ENCODE measurements at regions not wholly inside any gene's neighbourhood (a gene's known extent, or its start where the extent isn't known, plus 50 kb on each side); places are given as distances from the start of the nearest gene placed in this dataset.

- intact Hi-C loops (cut with micrococcal nuclease) = no loop called here
- ChIA-PET CTCF (ENCODE audit: partially characterized antibody) (interaction anchor here (1.3 kb wide), 1 partner anchor 9 kb away, joined by 3 read pairs; no protein-coding TSS in a partner anchor), POLR2A (ENCODE audit: partially characterized antibody) (no interaction called here)
- Mint-ChIP-seq H3K4me3 (no peak overlapping the region), H3K27ac (no peak overlapping the region), H3K4me1 (peaks cover 0 to 4% (median 1%) of the 10 kb centered on the region in 4 donors), H3K27me3 (peaks cover 6 to 7% of the 10 kb centered on the region in 2 donors), H3K9me3 (no peaks in the 10 kb centered on the region), H3K36me3 (no peaks in the 10 kb centered on the region)
- Histone ChIP-seq H3K36me3 (ENCODE audit: insufficient read depth, low read length) (no peaks in the 10 kb centered on the region), H3K9me3 (ENCODE audit: control insufficient read depth in 1 of 2, low read length in 2 of 2) (no peaks in the 10 kb centered on the region), H3K27me3 (ENCODE audit: insufficient read depth, low read length) (no peaks in the 10 kb centered on the region), H3K27ac (ENCODE audit: low read depth, low read length) (no peak overlapping the region), H3K4me3 (ENCODE audit: low read length in 2 of 2) (no peak overlapping the region), H3K4me1 (ENCODE audit: insufficient read depth, low read length) (no peaks in the 10 kb centered on the region)
- DNase-seq = no peak
Measured at GRCh38 chr12:91422127-91422526, 239.5 kb upstream of the DCN start.

- Histone ChIP-seq H3K27ac (ENCODE audit: low read depth, low read length) (no peak overlapping the region), H3K27me3 (ENCODE audit: insufficient read depth, low read length) (no peaks in the 10 kb centered on the region), H3K9me3 (ENCODE audit: control insufficient read depth in 1 of 2, low read length in 2 of 2) (no peaks in the 10 kb centered on the region), H3K4me1 (ENCODE audit: insufficient read depth, low read length) (no peaks in the 10 kb centered on the region), H3K36me3 (ENCODE audit: insufficient read depth, low read length) (no peaks in the 10 kb centered on the region), H3K4me3 (ENCODE audit: low read length in 2 of 2) (no peak overlapping the region)
- Mint-ChIP-seq H3K27ac (no peak overlapping the region), H3K4me1 (peaks cover 0 to 4% (median 1%) of the 10 kb centered on the region in 4 donors), H3K4me3 (no peak overlapping the region), H3K36me3 (no peaks in the 10 kb centered on the region), H3K27me3 (peaks cover 6 to 9% of the 10 kb centered on the region in 2 donors), H3K9me3 (no peaks in the 10 kb centered on the region)
- CTCF ChIA-PET (ENCODE audit: partially characterized antibody) = no interaction called here
- POLR2A ChIA-PET (ENCODE audit: partially characterized antibody) = no interaction called here
- DNase-seq = no peak
- intact Hi-C loops (cut with micrococcal nuclease) = no loop called here
Measured at GRCh38 chr12:91419809-91420208, 237.2 kb upstream of the DCN start.

GRCh38 chr12:91418221-91419090 lies 235.8 kb upstream of the DCN start:
- Histone ChIP-seq H3K27me3 (ENCODE audit: insufficient read depth, low read length) (no peaks in the 10 kb centered on the region), H3K36me3 (ENCODE audit: insufficient read depth, low read length) (no peaks in the 10 kb centered on the region), H3K4me1 (ENCODE audit: insufficient read depth, low read length) (no peaks in the 10 kb centered on the region), H3K27ac (ENCODE audit: low read depth, low read length) (no peak overlapping the region), H3K4me3 (ENCODE audit: low read length in 2 of 2) (no peak overlapping the region), H3K9me3 (ENCODE audit: control insufficient read depth in 1 of 2, low read length in 2 of 2) (no peaks in the 10 kb centered on the region)
- peaks cover 0 to 4% (median 1%) of the 10 kb centered on the region in 4 donors for H3K4me1 Mint-ChIP-seq
- ChIA-PET CTCF (ENCODE audit: partially characterized antibody) (no interaction called here), POLR2A (ENCODE audit: partially characterized antibody) (no interaction called here)
- no peak overlapping the region for H3K27ac Mint-ChIP-seq
- peaks cover 8 to 9% of the 10 kb centered on the region in 2 donors for H3K27me3 Mint-ChIP-seq
- no peaks in the 10 kb centered on the region for H3K9me3 Mint-ChIP-seq
- DNase-seq = no peak
- no peaks in the 10 kb centered on the region for H3K36me3 Mint-ChIP-seq
- H3K4me3 Mint-ChIP-seq = no peak overlapping the region
- intact Hi-C loops (cut with micrococcal nuclease) = no loop called here

- no peaks in the 10 kb centered on the region for H3K9me3 ChIP-seq (ENCODE audit: control insufficient read depth in 1 of 2, low read length in 2 of 2)
- H3K4me3 ChIP-seq (ENCODE audit: low read length in 2 of 2) = no peak overlapping the region
- no peaks in the 10 kb centered on the region for H3K4me1 ChIP-seq (ENCODE audit: insufficient read depth, low read length)
- peaks cover 6 to 8% of the 10 kb centered on the region in 2 donors for H3K27me3 Mint-ChIP-seq
- H3K36me3 Mint-ChIP-seq = no peaks in the 10 kb centered on the region
- ChIA-PET CTCF (ENCODE audit: partially characterized antibody) (no interaction called here), POLR2A (ENCODE audit: partially characterized antibody) (no interaction called here)
- H3K27me3 ChIP-seq (ENCODE audit: insufficient read depth, low read length) = no peaks in the 10 kb centered on the region
- DNase-seq = no peak
- H3K36me3 ChIP-seq (ENCODE audit: insufficient read depth, low read length) = no peaks in the 10 kb centered on the region
- H3K27ac ChIP-seq (ENCODE audit: low read depth, low read length) = no peak overlapping the region
- H3K4me3 Mint-ChIP-seq = no peak overlapping the region
- peaks cover 0 to under 1% (median under 1%) of the 10 kb centered on the region in 4 donors for H3K4me1 Mint-ChIP-seq
- no peaks in the 10 kb centered on the region for H3K9me3 Mint-ChIP-seq
- intact Hi-C loops (cut with micrococcal nuclease) = no loop called here
- no peak overlapping the region for H3K27ac Mint-ChIP-seq
Measured at GRCh38 chr12:91417650-91418049, 235.0 kb upstream of the DCN start.

GRCh38 chr12:91414636-91415035 lies 232.0 kb upstream of the DCN start:
- ChIA-PET CTCF (ENCODE audit: partially characterized antibody) (no interaction called here), POLR2A (ENCODE audit: partially characterized antibody) (no interaction called here)
- Histone ChIP-seq H3K27me3 (ENCODE audit: insufficient read depth, low read length) (no peaks in the 10 kb centered on the region), H3K9me3 (ENCODE audit: control insufficient read depth in 1 of 2, low read length in 2 of 2) (no peaks in the 10 kb centered on the region), H3K4me3 (ENCODE audit: low read length in 2 of 2) (no peak overlapping the region), H3K27ac (ENCODE audit: low read depth, low read length) (no peak overlapping the region), H3K4me1 (ENCODE audit: insufficient read depth, low read length) (no peaks in the 10 kb centered on the region), H3K36me3 (ENCODE audit: insufficient read depth, low read length) (no peaks in the 10 kb centered on the region)
- H3K27ac Mint-ChIP-seq = no peak overlapping the region
- intact Hi-C loops (cut with micrococcal nuclease) = no loop called here
- no peaks in the 10 kb centered on the region for H3K9me3 Mint-ChIP-seq
- H3K4me1 Mint-ChIP-seq = no peaks in the 10 kb centered on the region
- H3K36me3 Mint-ChIP-seq = no peaks in the 10 kb centered on the region
- DNase-seq = no peak
- H3K4me3 Mint-ChIP-seq = no peak overlapping the region
- peaks cover 5 to 7% of the 10 kb centered on the region in 2 donors for H3K27me3 Mint-ChIP-seq

- H3K9me3 ChIP-seq (ENCODE audit: control insufficient read depth in 1 of 2, low read length in 2 of 2) = no peaks in the 10 kb centered on the region
- H3K27ac ChIP-seq (ENCODE audit: low read depth, low read length) = no peak overlapping the region
- Mint-ChIP-seq H3K4me1 (no peaks in the 10 kb centered on the region), H3K9me3 (no peaks in the 10 kb centered on the region), H3K27me3 (peaks cover 5 to 7% of the 10 kb centered on the region in 2 donors), H3K27ac (no peak overlapping the region), H3K4me3 (no peak overlapping the region), H3K36me3 (no peaks in the 10 kb centered on the region)
- no peak overlapping the region for H3K4me3 ChIP-seq (ENCODE audit: low read length in 2 of 2)
- no peaks in the 10 kb centered on the region for H3K27me3 ChIP-seq (ENCODE audit: insufficient read depth, low read length)
- ChIA-PET POLR2A (ENCODE audit: partially characterized antibody) (no interaction called here), CTCF (ENCODE audit: partially characterized antibody) (interaction anchor here (1.3 kb wide), 1 partner anchor 9 kb away, joined by 3 read pairs; no protein-coding TSS in a partner anchor)
- H3K4me1 ChIP-seq (ENCODE audit: insufficient read depth, low read length) = no peaks in the 10 kb centered on the region
- H3K36me3 ChIP-seq (ENCODE audit: insufficient read depth, low read length) = no peaks in the 10 kb centered on the region
- intact Hi-C loops (cut with micrococcal nuclease) = no loop called here
- no peak for DNase-seq
Measured at GRCh38 chr12:91413581-91414546, 231.2 kb upstream of the DCN start.

- no peak overlapping the region for H3K4me3 ChIP-seq (ENCODE audit: low read length in 2 of 2)
- CTCF ChIA-PET (ENCODE audit: partially characterized antibody) = no interaction called here
- Mint-ChIP-seq H3K27me3 (peaks cover 0 to 2% of the 10 kb centered on the region in 2 donors), H3K36me3 (no peaks in the 10 kb centered on the region), H3K27ac (no peak overlapping the region), H3K9me3 (peaks cover 0 to 1% (median 0%) of the 10 kb centered on the region in 8 donors), H3K4me1 (no peaks in the 10 kb centered on the region), H3K4me3 (no peak overlapping the region)
- H3K36me3 ChIP-seq (ENCODE audit: insufficient read depth, low read length) = no peaks in the 10 kb centered on the region
- no peaks in the 10 kb centered on the region for H3K9me3 ChIP-seq (ENCODE audit: control insufficient read depth in 1 of 2, low read length in 2 of 2)
- intact Hi-C loops (cut with micrococcal nuclease) = no loop called here
- H3K27ac ChIP-seq (ENCODE audit: low read depth, low read length) = no peak overlapping the region
- H3K4me1 ChIP-seq (ENCODE audit: insufficient read depth, low read length) = no peaks in the 10 kb centered on the region
- POLR2A ChIA-PET (ENCODE audit: partially characterized antibody) = no interaction called here
- H3K27me3 ChIP-seq (ENCODE audit: insufficient read depth, low read length) = no peaks in the 10 kb centered on the region
- peak in 1 of 5 donors; percentile 31 for DNase-seq
Measured at GRCh38 chr12:91406920-91407341, 224.3 kb upstream of the DCN start.

Data from CD4-positive, alpha-beta memory T cell (primary cell).